HG03558 (cell line): ENCODE measurements at regions not wholly inside any gene's neighbourhood (a gene's known extent, or its start where the extent isn't known, plus 50 kb on each side); places are given as distances from the start of the nearest gene placed in this dataset.

ENCODE experiments used
- ATAC-seq: cut with Tn5 transposase; IDR thresholded peaks from one replicate; pipeline ENCODE4 v1.9.1; 2021; ENCODE audit warnings: moderate number of reproducible peaks; ENCODE audit not compliant: unreplicated experiment; ENCODE audit errors: extremely low read depth

GRCh38 chr3:59551834-59552233, 502.0 kb upstream of the CFAP20DC start:
- ATAC-seq: no peak

GRCh38 chr3:59549962-59550361, 500.1 kb upstream of the CFAP20DC start:
- ATAC-seq: no peak

- no peak for ATAC-seq
Measured at GRCh38 chr3:59547874-59548273, 498.0 kb upstream of the CFAP20DC start.

- ATAC-seq: no peak
Measured at GRCh38 chr3:59546522-59546921, 496.7 kb upstream of the CFAP20DC start.

- no peak for ATAC-seq
Measured at GRCh38 chr3:59545374-59545773, 495.5 kb upstream of the CFAP20DC start.

- no peak for ATAC-seq
Measured at GRCh38 chr3:59542276-59542675, 492.5 kb upstream of the CFAP20DC start.

GRCh38 chr3:59540696-59541095, 490.9 kb upstream of the CFAP20DC start:
- peak; percentile 93 for ATAC-seq

- no peak for ATAC-seq
Measured at GRCh38 chr3:59540241-59540640, 490.4 kb upstream of the CFAP20DC start.

- ATAC-seq: no peak
Measured at GRCh38 chr3:59538753-59539432, 489.1 kb upstream of the CFAP20DC start.

GRCh38 chr3:59535791-59536221, 486.0 kb upstream of the CFAP20DC start:
- ATAC-seq: no peak

- ATAC-seq: no peak
Measured at GRCh38 chr3:59531994-59532393, 482.2 kb upstream of the CFAP20DC start.

- ATAC-seq: no peak
Measured at GRCh38 chr3:59531066-59531745, 481.4 kb upstream of the CFAP20DC start.

GRCh38 chr3:59528251-59528650, 478.4 kb upstream of the CFAP20DC start:
- no peak for ATAC-seq

- ATAC-seq: no peak
Measured at GRCh38 chr3:59527493-59527892, 477.7 kb upstream of the CFAP20DC start.

- ATAC-seq: no peak
Measured at GRCh38 chr3:59526999-59527398, 477.2 kb upstream of the CFAP20DC start.

GRCh38 chr3:59522550-59522949, 472.7 kb upstream of the CFAP20DC start:
- ATAC-seq: no peak

- ATAC-seq: no peak
Measured at GRCh38 chr3:59519094-59519493, 469.3 kb upstream of the CFAP20DC start.

GRCh38 chr3:59518283-59519055, 468.6 kb upstream of the CFAP20DC start:
- no peak for ATAC-seq

- ATAC-seq: no peak
Measured at GRCh38 chr3:59517388-59517787, 467.6 kb upstream of the CFAP20DC start.

GRCh38 chr3:59515966-59516365, 466.1 kb upstream of the CFAP20DC start:
- ATAC-seq: no peak

GRCh38 chr3:59514865-59515482, 465.1 kb upstream of the CFAP20DC start:
- no peak for ATAC-seq
